Suppressor macrophage treated with lipopolysaccharide for 1 hour (primary cell): ENCODE measurements at regions not wholly inside any gene's neighbourhood (a gene's known extent, or its start where the extent isn't known, plus 50 kb on each side); places are given as distances from the start of the nearest gene placed in this dataset.

ENCODE experiments used
- DNase-seq, 3 donors: peaks; one replicate each; pipeline ENCODE4 v3.0.0-alpha.2; 2020 to 2022

- no peak for DNase-seq
These were observed 112.2 kb upstream of the ANKRD55 start for GRCh38 chr5:56345352-56345751.

GRCh38 chr5:56344594-56344993, 111.5 kb upstream of the ANKRD55 start:
- no peak for DNase-seq

GRCh38 chr5:56343988-56344387, 110.9 kb upstream of the ANKRD55 start:
- DNase-seq = no peak

GRCh38 chr5:56342616-56343015, 109.5 kb upstream of the ANKRD55 start:
- no peak for DNase-seq

GRCh38 chr5:56340196-56340980, 107.3 kb upstream of the ANKRD55 start:
- DNase-seq = no peak

- no peak for DNase-seq
These were observed 106.6 kb upstream of the ANKRD55 start for GRCh38 chr5:56339732-56340131.

- DNase-seq = no peak
These were observed 104.7 kb upstream of the ANKRD55 start for GRCh38 chr5:56337715-56338319.

- no peak for DNase-seq
These were observed 102.1 kb upstream of the ANKRD55 start for GRCh38 chr5:56335212-56335611.

GRCh38 chr5:56330806-56331205, 97.7 kb upstream of the ANKRD55 start:
- DNase-seq = peak in 2 of 3 donors; percentile 39 to 43

GRCh38 chr5:56330167-56330566, 97.0 kb upstream of the ANKRD55 start:
- no peak for DNase-seq

- no peak for DNase-seq
These were observed 96.5 kb upstream of the ANKRD55 start for GRCh38 chr5:56329652-56330051.

GRCh38 chr5:56328753-56329560, 95.8 kb upstream of the ANKRD55 start:
- DNase-seq = peak in 2 of 3 donors; percentile 15 to 39

- DNase-seq = no peak
These were observed 94.7 kb upstream of the ANKRD55 start for GRCh38 chr5:56327809-56328208.

- DNase-seq = no peak
These were observed 93.6 kb upstream of the ANKRD55 start for GRCh38 chr5:56326770-56327169.

- no peak for DNase-seq
These were observed 93.0 kb upstream of the ANKRD55 start for GRCh38 chr5:56326116-56326515.

GRCh38 chr5:56325039-56325438, 91.9 kb upstream of the ANKRD55 start:
- no peak for DNase-seq

GRCh38 chr5:56323505-56323904, 90.4 kb upstream of the ANKRD55 start:
- peak in 2 of 3 donors; percentile 10 to 29 for DNase-seq

GRCh38 chr5:56322592-56322991, 89.5 kb upstream of the ANKRD55 start:
- no peak for DNase-seq

- DNase-seq = peak in 1 of 3 donors; percentile 13
These were observed 88.2 kb upstream of the ANKRD55 start for GRCh38 chr5:56321236-56321881.

GRCh38 chr5:56320686-56321085, 87.6 kb upstream of the ANKRD55 start:
- no peak for DNase-seq

GRCh38 chr5:56319526-56320181, 86.5 kb upstream of the ANKRD55 start:
- peak in 2 of 3 donors; percentile 41 to 44 for DNase-seq

GRCh38 chr5:56317923-56318561, 84.9 kb upstream of the ANKRD55 start:
- DNase-seq = no peak
